ENCODE measurements at regions not wholly inside any gene's neighbourhood (a gene's known extent, or its start where the extent isn't known, plus 50 kb on each side); places are given as distances from the start of the nearest gene placed in this dataset.

DNA sequence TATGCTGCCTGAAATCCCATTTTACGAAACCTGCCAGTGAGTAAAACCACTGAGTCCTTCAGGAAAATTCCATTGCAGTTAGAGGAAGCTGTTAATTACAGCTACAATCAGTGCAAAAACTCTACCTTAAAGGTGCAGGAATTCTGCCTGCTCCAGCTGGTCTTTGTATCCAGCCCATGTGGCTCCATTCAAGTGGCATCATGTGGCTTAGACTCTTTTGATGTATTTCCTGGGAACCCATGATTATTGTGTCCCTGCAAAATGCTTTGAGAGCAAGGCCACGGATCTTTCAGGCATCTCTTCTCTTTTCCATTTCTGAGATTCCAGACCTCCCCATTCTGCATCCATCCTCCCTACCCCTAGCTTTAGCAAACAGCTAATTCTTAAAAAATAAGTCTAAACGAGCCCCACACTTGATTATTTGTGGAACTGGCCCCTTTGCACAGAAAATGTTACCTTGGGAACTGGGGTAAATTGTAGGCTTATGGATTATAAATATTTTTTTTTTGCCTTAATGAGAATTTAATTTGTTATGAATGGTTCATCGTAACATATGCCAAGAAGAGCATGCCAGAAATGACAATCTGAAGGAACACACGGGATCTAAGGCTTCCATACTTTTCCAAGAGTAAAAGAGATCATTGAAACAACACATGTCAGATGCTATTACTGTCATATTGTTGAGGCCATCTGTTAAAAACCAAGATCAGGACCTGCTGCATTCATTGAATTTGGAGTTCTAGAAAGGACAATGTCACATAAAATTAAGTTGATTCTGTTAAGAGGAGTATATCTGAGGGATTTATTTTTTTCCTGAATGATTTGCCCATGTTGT, 144.6 kb downstream of the TPH2 start:
- DNase-seq = no peak

DNA sequence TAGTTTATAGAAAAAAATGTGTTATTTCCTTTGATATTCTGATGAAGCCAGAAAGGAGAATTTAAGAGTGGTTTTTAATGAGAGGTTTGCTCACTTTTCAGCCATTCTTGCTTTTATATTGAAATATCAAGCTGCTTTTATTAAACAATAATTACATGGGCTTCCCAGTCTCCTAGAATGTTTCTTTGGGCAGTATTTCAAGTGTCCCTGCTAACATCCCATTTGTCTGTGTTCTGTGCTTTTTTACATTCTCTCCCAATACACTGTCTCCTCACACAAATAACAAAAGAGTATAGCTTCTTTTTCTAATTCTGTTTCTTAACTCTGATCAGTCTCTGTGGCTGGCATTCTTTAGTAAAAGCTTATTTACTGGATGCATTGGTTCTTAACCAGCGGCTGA, 145.4 kb downstream of the TPH2 start:
- no peak for DNase-seq

DNA sequence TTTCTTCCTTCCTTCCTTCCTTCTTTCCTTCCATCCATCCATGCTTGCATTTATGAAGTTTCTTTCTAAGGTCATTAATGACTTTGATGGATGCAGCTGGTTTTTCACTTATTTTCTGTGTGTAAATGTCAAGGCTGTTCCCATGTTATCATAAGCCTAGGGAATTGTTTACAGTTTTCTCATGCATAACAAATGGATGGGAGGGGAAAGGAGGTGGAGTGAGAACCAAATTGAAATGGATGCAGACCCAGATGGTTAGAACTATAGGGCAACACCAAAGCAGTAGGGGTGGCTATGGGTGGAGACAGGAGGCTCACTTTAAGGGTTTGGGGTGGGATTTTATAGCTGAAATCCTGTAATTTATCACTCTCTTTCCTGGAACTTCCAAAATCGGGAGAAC, 146.2 kb downstream of the TPH2 start:
- DNase-seq = no peak

DNA sequence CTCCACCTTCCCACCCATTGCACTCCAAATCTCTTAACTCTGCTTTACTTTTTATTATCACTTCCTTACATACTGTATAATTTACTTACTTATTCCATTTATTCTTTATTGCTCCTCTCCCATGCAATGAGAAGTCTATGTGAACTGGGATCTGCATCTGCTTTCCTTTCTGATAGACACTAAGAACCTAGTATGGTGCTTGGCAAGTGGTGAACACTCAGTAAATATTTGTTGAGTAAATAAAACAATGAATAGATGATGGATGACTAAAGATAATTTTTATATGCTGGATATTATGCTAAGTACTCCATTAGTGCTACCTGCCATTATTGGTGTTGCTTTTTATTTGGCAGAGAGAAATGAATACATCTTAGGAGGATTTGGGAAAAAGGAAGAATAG, 151.0 kb downstream of the TPH2 start:
- DNase-seq = no peak

DNA sequence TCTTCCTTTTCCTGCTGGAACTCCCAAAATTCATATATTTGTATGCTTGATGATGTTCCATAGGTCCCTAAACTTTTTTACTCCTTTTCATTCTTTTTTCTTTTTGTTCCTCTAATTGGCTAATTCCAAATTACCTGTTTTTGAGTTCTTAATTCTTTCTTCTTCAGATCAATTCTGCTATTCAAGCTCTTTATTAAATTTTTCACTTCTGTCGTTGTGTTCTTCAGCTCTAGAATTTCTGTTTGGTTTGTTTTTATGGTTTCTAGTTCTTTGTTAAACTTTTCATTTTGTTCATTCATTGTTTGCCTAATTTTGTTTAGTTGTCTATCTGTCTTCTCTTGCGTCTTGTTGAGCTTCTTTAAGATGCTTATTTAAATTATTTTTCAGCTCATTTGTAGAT, 154.8 kb downstream of the TPH2 start:
- DNase-seq = no peak

DNA sequence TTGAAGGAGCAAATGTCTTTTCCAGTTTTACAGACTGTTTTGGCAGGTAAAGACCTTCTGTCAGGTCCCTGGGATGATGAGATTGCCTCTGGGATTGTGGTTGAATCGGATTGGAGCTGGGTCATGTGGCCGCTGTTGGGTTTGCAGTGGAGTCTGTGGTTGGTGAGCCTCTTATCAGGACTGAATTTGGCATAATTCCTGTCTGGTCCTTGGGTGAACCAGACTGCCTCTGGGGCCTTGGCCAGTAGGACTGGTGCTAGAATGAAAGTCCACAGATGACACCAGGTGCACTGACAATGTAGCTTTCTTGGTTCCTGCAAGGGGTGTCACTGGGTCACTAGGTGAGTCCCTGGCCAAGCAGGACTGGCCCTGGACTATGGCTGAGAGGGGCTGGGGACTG, 155.3 kb downstream of the TPH2 start:
- no peak for DNase-seq

DNA sequence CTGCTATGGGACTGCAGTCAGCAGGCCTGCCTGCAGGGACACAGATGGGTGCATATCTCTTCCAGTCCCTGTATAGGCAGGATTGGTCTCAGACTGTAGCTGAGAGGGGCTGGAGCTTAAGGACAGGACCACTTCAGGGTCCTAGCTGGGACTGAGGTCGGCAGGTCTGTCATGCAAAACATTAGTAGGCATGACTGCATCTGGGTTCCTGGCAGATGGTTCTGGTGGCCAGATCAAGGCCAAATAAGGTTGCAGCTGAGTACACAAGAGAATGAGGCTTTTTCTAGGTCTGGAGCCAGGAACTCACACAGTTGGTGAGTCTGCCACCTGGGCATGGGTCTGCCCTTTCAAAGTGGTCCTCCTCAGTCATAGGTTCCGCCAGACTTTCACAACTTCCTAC, 155.8 kb downstream of the TPH2 start:
- no peak for DNase-seq

DNA sequence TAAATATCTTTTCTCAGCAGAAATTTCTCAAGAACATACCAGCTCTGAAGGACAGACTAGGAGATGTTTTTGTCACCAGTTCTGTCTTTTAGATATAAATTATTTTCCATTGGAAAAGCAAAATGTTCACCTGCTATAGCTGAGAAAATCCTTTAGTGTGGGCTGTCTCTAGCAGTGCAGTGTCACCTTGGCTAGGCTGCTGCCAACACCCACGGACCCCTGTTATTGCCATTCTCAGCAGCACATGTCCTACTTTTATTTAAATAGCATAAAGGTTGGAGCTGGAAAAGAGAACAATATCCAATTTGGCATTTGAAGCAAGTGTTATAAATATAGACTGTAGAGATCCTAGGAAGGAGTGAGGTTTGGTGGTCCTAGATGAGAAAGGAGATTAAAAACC, 156.4 kb downstream of the TPH2 start:
- no peak for DNase-seq

DNA sequence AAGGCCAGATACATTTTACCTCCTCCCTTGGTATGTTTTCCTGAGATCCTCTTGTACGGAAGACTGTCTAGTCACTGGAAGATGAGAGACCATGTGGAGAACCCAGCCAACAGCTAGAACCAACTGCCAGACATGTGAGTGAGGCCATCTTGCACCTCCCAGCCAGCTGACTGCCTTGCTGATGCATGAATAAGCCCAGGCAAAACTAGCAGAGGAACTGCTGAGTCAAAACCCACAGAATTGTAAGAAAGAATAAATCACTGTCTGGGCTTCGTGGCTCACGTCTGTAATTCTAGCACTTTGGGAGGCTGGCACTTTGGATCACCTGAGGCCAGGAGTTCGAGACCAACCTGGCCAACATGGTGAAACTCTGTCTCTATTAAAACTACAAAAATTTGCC, 160.0 kb downstream of the TPH2 start:
- DNase-seq = no peak

DNA sequence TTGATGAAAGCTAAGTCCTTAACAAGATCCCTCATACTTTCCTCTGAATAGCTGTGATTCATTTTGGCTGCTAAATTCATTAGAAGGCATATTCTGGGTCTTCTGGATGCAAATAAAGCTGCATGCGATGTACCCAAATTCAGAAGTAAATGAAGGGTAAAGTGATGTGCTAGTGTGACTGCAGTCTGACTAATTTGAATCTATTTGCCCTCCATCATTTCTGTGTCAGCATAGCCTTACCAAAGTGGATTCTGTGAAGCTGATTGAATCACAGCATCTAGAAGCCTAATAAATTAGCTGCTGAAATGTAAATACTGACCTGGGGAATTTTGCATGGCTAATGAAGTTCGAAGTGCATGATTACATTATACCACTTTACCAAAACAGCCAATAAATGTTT, 162.2 kb downstream of the TPH2 start:
- no peak for DNase-seq

DNA sequence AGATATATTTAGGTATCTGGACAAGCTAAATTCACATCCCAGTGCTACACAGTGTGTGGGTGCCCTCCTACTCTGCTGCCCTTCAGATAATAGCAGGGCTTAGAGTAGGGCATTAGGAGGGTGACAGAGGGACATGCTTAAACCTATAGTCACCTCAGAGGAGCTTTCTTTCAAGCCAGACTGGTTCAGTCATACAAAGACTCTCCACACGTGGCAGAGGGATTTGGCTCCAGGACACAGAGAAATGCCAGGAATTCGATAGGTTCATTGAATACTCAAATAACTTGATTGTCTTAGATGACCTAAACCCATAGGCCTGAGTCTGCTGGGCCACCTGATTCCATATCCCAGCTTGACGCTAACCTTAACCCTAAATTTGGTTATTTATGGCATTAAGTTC, 163.5 kb downstream of the TPH2 start:
- no peak for DNase-seq

DNA sequence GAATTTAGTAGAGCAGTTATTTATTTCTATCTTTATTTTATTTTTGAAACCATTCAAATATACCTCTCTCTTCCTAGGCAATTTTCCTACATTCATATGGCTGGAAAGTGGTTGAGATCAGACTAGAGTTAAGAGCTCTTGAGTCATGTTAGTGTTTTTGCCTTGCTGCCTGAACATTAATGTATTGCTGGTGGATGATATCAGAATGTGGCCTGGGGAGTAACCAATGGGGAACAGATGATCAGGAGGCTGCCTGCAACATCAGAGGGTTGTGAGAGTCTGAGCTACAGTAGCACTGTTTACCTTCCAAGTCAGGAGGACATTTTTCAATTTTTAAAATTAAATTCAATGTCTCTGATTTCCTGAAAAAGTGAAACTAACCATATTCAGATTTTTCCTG, 166.3 kb upstream of the TRHDE start:
- no peak for DNase-seq

DNA sequence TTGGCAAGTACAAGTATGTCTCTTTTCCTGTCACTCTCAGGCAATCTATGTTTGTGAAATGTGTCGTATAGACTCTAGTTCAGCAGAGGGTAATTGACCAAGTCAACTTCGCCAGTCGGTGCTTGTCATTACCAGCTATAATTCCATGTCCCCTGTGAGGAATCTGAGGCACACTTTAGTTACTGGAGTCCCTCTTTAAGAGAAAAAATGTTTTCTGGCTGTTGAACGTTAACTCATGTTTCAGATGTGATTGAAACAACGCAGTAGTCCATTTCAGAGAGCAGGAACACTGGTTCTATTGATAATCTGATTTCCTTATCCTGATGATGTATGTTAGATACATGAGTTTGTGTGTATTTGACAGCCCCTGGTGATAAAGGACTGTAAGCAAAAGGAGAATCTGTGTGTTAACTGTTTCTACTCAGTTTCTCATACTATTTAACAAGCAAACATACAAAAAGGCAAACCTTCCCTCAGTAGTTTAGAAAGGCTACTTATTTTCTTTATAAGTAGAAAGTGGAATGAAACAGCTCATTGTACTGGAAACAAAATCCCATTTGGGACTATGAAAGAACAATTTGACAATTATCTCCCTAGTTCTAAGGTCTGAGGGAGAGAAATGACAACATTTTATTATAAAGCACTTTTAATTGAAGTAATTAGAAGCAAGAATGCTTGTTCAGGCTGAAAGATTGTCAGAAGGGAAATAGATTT, 161.1 kb upstream of the TRHDE start:
- DNase-seq = no peak

DNA sequence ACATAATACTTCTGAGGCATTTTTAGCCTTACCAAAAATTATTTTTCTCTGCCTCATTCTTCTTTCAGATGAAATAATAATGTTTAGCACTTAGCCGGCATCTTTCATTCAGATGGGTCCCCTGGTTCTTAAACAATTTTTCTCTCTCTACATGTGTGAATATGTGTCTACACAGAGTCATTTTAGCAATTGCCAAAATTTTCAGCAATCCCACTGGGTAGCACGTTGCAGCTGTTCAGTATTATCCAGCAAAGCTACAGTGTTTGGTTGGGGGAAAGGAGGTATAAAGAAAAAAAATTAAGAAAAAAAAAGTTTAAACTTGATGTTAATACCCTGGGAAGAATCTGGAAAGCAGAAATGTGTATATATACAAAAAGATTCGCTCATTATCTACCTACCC, 160.5 kb upstream of the TRHDE start:
- DNase-seq = no peak

DNA sequence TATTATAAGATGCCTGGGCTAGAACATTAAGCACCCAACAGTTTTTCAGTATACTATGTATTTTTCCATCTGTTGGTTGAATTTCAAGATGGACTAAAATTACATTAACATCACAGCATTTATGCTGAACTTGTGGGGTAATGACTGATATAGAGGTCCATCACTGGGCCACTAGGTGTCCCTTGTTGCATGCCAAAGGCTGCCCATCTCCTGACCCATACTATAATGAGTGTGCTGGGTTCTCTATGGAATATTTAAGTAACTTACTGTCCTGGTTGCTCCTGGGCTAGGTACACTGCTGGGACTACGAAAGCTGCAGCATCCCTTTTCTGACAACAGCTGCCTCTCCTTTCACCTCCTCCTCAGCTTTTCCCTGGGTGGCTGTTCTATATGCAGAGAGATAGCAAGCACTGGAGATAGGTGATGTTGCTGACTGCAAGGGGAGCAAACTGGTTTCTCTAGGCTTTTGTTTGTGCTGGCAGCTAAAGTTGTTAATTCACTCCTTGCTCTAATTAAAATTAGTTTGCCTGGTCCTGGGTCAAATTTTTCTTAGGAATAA, 138.6 kb upstream of the TRHDE start:
- DNase-seq = no peak

DNA sequence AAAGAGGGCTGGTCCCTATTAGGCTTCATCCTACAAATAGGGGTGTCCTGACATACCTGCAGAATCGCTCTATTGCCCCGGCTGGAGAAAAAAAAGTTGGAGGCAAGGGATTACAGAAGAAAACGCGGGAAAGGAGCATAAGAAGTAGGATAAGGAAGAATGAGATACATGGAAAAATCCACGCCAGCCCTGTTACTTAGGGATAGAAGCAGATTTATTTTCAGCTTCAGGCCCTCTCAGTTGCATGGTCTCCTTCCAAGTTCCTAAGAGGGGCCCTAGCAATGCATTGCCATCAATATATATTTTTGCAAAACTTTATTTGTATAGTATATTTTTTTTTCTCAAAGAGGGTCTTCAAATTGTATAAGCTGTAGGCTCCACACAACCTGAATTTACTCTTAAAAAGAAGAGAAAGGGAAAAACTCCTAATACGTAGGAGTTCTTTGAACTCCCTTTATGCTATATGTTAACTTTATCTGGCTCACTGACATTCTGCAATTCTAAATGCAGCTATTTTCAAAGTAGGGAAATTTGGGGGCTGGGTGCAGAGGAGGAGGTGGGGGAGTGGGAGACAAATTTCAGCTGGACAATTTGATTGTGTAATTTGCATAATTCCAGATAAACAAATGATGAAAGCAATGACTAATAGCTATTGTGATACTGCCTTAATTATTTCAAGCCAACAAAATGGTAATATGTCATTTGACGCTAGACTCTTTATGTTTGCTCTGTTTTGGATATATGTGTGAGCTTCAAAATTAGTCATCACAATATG, 137.7 kb upstream of the TRHDE start:
- no peak for DNase-seq

DNA sequence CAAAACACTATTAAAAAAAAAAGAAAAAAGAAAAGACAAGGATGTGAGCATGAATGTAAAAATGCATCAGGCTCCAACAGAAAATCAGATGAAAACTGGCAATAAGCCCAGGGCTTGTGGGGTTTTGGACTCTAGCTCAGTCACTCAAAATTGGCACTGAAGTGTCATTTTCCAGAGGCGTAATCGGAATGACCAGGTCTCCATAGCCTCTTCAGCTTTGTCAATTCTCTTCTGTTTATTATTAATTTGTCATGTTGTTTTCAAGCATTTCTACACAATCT, 137.2 kb upstream of the TRHDE start:
- no peak for DNase-seq

DNA sequence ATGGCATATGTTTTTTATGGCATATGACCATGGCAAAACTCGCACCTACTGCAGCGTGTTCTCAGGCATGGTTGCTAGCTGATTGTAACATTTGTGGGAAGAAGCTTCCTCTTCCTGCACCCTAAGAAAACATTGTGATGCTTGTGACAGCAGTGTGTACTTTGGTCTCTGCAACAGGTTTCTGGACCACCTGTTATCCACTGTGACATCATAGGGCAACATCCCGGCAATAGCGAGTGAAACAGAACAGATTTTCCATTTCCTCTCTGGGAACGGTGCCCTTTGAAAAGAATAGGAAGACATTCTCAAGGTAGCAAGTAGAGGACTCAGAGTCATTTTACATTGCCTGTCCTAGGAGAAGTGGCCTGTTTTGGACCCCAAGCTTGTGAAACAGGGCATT, 135.4 kb upstream of the TRHDE start:
- no peak for DNase-seq

DNA sequence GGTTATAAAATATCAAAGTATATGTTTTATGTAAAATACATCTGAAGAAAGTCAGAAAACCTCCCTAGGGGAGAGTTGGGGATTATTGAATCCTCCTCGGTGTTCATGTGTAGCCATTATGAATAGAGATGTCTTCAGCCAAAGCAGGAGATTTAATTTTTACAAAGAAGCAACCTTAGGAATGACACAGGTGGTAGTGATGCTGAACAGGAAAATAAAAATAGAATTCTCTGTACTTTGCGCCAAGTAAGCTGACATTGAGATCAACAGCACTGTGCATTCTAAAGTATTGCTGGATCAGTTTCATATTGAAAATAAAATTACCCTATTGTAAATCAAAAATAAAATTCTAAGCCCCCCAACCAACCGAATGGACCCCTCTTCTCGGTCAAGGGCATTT, 132.8 kb upstream of the TRHDE start:
- no peak for DNase-seq

DNA sequence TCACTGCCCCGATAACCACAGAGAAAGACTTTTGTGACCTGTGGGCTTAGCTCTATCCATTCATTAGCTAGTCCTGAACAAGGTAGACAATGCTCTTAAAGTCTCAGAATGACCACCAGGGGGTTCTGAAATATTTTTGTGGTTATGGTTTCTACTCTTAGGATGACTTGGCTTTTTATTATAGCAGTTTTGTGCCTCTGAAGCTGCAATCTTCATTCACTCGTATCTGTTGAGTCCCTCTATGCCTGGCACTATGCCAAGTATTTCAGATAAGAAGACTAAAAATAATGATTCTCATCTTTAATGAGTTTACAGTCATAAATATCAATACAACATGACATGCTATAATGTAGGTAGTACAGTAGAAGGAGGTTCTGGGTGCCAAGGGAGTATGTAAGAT, 130.8 kb upstream of the TRHDE start:
- DNase-seq = peak in 1 of 2 experiments; percentile 10

DNA sequence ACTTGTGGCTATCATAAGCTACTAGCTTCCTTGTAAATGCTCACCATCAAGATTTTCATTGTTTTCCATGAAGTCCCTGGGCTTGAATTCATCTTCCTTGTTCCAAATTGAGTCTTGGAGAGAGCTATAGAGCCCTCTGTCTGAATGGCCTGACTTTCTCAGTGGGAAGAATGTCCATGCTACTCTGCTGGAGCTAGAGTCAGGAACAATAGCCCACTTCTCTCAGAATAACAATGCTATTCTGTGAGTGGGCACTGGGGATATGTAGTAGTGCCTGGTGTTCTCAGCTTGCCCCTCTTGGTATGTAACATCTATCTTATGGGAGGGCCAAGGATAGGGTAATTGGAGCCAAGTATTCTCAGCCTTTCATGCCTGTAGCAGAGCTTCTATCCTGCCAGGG, 127.6 kb upstream of the TRHDE start:
- no peak for DNase-seq

DNA sequence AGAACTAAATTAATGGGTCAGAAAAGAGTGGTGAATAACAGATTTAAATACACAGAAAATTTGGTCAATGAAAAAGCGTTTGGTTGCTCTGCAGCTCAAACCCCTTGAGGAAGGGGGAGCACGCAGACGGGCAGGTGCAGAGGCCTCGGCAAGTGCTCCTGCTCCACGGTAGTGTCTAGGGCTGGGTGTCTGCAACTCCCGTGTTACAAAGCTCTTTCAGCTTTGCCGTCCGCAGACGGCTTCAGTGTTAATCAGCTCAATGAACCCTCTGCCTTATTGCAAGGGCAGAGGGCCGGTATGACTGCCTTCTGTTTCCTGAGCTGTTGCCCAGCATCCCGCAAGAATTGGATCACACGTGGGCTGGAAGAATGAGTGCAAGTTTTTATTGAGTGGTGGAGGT, 125.7 kb upstream of the TRHDE start:
- DNase-seq = no peak

DNA sequence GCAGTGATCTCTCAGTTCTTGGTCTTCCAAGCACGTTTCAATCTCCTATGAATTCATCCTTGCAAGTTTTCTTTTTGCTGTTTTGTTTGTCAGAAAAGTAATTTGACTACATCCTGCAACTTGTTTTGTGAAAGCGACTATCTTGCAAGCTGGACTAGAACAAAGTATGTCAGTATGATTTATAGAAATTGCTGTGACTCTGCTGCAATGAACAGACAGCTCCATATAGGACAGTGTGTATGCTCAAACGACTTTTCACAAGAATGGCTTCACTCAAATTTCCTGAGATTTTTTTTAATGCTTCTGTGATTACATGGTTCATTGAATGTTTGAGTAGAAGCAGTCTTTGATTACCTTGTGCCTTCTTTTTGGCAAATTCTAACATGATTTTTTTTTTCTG, 123.5 kb upstream of the TRHDE start:
- DNase-seq = no peak

DNA sequence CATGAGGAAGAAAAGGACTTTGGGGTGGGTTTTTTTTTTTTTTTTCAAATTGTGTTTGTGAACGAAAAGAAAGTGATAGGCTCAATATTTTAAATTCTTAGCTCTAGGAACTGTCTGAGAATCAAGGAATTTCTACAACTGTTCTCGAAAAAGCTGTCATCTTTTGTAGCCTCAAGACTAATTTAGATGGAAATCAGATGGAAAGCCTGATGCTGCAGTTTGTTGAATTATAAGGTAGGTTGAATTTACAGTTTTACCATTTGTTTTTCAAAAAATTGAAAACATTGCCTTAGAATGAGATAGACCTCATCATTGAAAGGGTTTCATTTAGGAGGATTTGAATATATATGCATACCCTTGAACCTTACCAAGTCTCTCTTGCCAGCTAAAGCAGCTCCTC, 109.3 kb upstream of the TRHDE start:
- DNase-seq = no peak

Measured in SW 1271 (cell line).